GM23338 (cell line): ENCODE measurements at regions not wholly inside any gene's neighbourhood (a gene's known extent, or its start where the extent isn't known, plus 50 kb on each side); places are given as distances from the start of the nearest gene placed in this dataset.

Experiments used
- ATAC-seq: fragments of 200-7000 bp; cut with Tn5 transposase; 3 replicates; pipeline ENCODE4 v1.9.1; 2020
- DNase-seq: peaks from one replicate; pipeline ENCODE4 v3.0.0-alpha.2; 2015; ENCODE audit warnings: low spot score
- H2AFZ ChIP-seq: fragments of 200-600 bp; sonication (generic); 2 replicates; pipeline ENCODE4 v1.8.0; 2016; ENCODE audit warnings: antibody characterized with exemption, mild to moderate bottlenecking, moderate library complexity
- H3F3A ChIP-seq: fragments of 200-600 bp; sonication (generic); replicated peaks from 2 replicates; pipeline ENCODE4 v1.8.0; 2017; ENCODE audit warnings: antibody characterized with exemption, mixed run types, low read depth
- H3K27ac ChIP-seq: fragments of 200-600 bp; sonication (generic); 2 replicates; pipeline ENCODE4 v1.6.1; 2016; ENCODE audit warnings: low read depth
- H3K27me3 ChIP-seq: fragments of 200-600 bp; sonication (generic); 2 replicates; pipeline ENCODE4 v1.8.0; 2016; ENCODE audit warnings: mild to moderate bottlenecking, mixed run types, moderate library complexity; ENCODE audit not compliant: insufficient read depth
- H3K36me3 ChIP-seq: fragments of 200-600 bp; sonication (generic); 2 replicates; pipeline ENCODE4 v1.8.0; 2016; ENCODE audit warnings: mild to moderate bottlenecking; ENCODE audit not compliant: insufficient read depth
- H3K4me1 ChIP-seq: fragments of 200-600 bp; sonication (generic); 2 replicates; pipeline ENCODE4 v1.8.0; 2016; ENCODE audit warnings: mild to moderate bottlenecking, moderate library complexity; ENCODE audit not compliant: insufficient read depth
- H3K4me2 ChIP-seq: fragments of 200-600 bp; sonication (generic); 2 replicates; pipeline ENCODE4 v1.7.1; 2017; ENCODE audit warnings: mixed run types
- H3K4me3 ChIP-seq: fragments of 200-600 bp; sonication (generic); 2 replicates; pipeline ENCODE4 v1.6.1; 2016; ENCODE audit warnings: mixed run types
- H3K79me2 ChIP-seq: fragments of 200-600 bp; sonication (generic); replicated peaks from 2 replicates; pipeline ENCODE4 v1.8.0; 2017; ENCODE audit warnings: mild to moderate bottlenecking; ENCODE audit not compliant: insufficient read depth
- H3K9me2 ChIP-seq: fragments of 200-600 bp; sonication (generic); 2 replicates; pipeline ENCODE4 v1.8.0; 2017; ENCODE audit not compliant: insufficient read depth
- H4K20me1 ChIP-seq: fragments of 200-600 bp; sonication (generic); replicated peaks from 2 replicates; pipeline ENCODE4 v1.8.0; 2017; ENCODE audit warnings: mild to moderate bottlenecking; ENCODE audit not compliant: insufficient read depth
- H3K27ac Mint-ChIP-seq: 2 replicates; pipeline ENCODE4 v1.8.0; 2020; ENCODE audit warnings: inconsistent platforms, mild to moderate bottlenecking, moderate library complexity, mixed read lengths
- H3K27me3 Mint-ChIP-seq: 3 replicates; pipeline ENCODE4 v1.8.0; 2022; ENCODE audit warnings: low read depth, mild to moderate bottlenecking, moderate library complexity, mixed read lengths, inconsistent platforms; ENCODE audit not compliant: insufficient read depth, poor library complexity
- H3K36me3 Mint-ChIP-seq: 3 replicates; pipeline ENCODE4 v1.8.0; 2021; ENCODE audit warnings: low read depth, mild to moderate bottlenecking, inconsistent platforms, moderate library complexity, mixed read lengths
- H3K4me1 Mint-ChIP-seq: 3 replicates; pipeline ENCODE4 v1.8.0; 2020; ENCODE audit warnings: mild to moderate bottlenecking, inconsistent platforms, mixed read lengths
- H3K4me3 Mint-ChIP-seq: 3 replicates; pipeline ENCODE4 v1.8.0; 2021; ENCODE audit warnings: moderate library complexity, mild to moderate bottlenecking, inconsistent platforms, mixed read lengths
- H3K9me3 Mint-ChIP-seq: 3 replicates; pipeline ENCODE4 v1.8.0; 2020; ENCODE audit warnings: moderate library complexity, mild to moderate bottlenecking, inconsistent platforms, mixed read lengths
- CREB1 ChIP-seq: fragments of 250-450 bp; sonication (Bioruptor Pico); IDR thresholded peaks from 2 replicates; pipeline ENCODE4 v1.5.0; 2020; ENCODE audit warnings: low read depth, mild to moderate bottlenecking, moderate library complexity
- EZH2 ChIP-seq: fragments of 200-600 bp; sonication (generic); IDR thresholded peaks from one replicate; pipeline ENCODE4 v1.8.0; 2017; ENCODE audit warnings: antibody characterized with exemption, mild to moderate bottlenecking, low read depth; ENCODE audit not compliant: unreplicated experiment
- JUNB ChIP-seq: IDR thresholded peaks from one replicate; pipeline ENCODE4 v1.6.1; 2016; ENCODE audit warnings: antibody characterized with exemption; ENCODE audit not compliant: unreplicated experiment
- TF ChIP-seq, protein P1 (sequence below), 2 experiments: fragments of 200-600 bp in 1 of 2; sonication (generic) in 1 of 2; conservative IDR thresholded peaks; 2 replicates each; pipeline versions ENCODE4 v1.5.1 to v1.6.1; 2016 to 2017; ENCODE audit warnings: antibody characterized with exemption in 2 of 2, low read depth in 2 of 2, mild to moderate bottlenecking in 2 of 2, moderate library complexity in 1 of 2
- TF ChIP-seq, protein P2 (sequence below): fragments of 250-450 bp; sonication (Bioruptor Pico); IDR thresholded peaks from 2 replicates; pipeline ENCODE4 v1.5.0; 2020; ENCODE audit warnings: mild to moderate bottlenecking, moderate library complexity

GRCh38 chr19:30085394-30085793, 143.4 kb downstream of the URI1 start:
- no peak overlapping the region for H3K27ac ChIP-seq
- Mint-ChIP-seq H3K27me3 (peaks cover 14% of the 10 kb centered on the region), H3K36me3 (no peaks in the 10 kb centered on the region), H3K9me3 (peaks cover 9% of the 10 kb centered on the region; the same call in 2 of the 3 replicates), H3K27ac (no peak overlapping the region), H3K4me3 (no peak overlapping the region), H3K4me1 (no peaks in the 10 kb centered on the region; the same call in 2 of the 3 replicates)
- no peaks in the 10 kb centered on the region for H3K27me3 ChIP-seq
- H3F3A ChIP-seq = no peaks in the 10 kb centered on the region
- DNase-seq = peak; percentile 74
- TF ChIP-seq EZH2 = no peak
- TF ChIP-seq, protein P1, sequence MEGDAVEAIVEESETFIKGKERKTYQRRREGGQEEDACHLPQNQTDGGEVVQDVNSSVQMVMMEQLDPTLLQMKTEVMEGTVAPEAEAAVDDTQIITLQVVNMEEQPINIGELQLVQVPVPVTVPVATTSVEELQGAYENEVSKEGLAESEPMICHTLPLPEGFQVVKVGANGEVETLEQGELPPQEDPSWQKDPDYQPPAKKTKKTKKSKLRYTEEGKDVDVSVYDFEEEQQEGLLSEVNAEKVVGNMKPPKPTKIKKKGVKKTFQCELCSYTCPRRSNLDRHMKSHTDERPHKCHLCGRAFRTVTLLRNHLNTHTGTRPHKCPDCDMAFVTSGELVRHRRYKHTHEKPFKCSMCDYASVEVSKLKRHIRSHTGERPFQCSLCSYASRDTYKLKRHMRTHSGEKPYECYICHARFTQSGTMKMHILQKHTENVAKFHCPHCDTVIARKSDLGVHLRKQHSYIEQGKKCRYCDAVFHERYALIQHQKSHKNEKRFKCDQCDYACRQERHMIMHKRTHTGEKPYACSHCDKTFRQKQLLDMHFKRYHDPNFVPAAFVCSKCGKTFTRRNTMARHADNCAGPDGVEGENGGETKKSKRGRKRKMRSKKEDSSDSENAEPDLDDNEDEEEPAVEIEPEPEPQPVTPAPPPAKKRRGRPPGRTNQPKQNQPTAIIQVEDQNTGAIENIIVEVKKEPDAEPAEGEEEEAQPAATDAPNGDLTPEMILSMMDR (conservative IDR thresholded peaks at IDR 0.05; ENCODE audit: low read depth in 2 of 2) = peak; percentile 44 to 61
- ATAC-seq = peak; percentile 90
- peaks cover 5% of the 10 kb centered on the region; the same call in 1 of the 2 replicates for H3K9me2 ChIP-seq
- no peaks in the 10 kb centered on the region for H3K79me2 ChIP-seq
- no peaks in the 10 kb centered on the region for H4K20me1 ChIP-seq
- no peak overlapping the region for H3K4me2 ChIP-seq
- no peaks in the 10 kb centered on the region for H3K36me3 ChIP-seq
- 0 out of 2 replicates have a peak overlapping the region, but pooled peaks have one; percentile 6 for H2AFZ ChIP-seq
- H3K4me3 ChIP-seq = no peak overlapping the region
- no peaks in the 10 kb centered on the region for H3K4me1 ChIP-seq

DNA sequence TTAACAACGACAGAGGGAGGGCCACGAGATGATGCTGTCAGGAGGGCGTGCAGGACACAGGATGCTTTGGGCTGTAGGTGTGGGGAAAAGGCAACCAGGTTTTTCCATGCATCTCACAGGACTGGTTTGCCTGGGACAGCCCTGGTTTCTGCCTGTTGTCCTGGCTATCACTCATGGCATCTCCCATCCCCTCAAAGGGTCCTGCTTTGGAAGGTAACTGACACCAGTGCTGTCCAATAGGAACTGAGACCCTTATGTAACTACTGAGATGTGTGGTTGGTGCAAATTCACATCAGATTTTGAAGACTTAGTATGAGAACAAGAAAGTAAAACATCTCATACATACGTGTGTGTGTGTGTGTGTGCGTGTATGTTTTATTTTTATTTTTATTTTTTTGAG, 144.2 kb downstream of the URI1 start:
- TF ChIP-seq JUNB (no peak), CREB1 (CRISPR knock-in tag) (no peak)
- TF ChIP-seq, protein P2, sequence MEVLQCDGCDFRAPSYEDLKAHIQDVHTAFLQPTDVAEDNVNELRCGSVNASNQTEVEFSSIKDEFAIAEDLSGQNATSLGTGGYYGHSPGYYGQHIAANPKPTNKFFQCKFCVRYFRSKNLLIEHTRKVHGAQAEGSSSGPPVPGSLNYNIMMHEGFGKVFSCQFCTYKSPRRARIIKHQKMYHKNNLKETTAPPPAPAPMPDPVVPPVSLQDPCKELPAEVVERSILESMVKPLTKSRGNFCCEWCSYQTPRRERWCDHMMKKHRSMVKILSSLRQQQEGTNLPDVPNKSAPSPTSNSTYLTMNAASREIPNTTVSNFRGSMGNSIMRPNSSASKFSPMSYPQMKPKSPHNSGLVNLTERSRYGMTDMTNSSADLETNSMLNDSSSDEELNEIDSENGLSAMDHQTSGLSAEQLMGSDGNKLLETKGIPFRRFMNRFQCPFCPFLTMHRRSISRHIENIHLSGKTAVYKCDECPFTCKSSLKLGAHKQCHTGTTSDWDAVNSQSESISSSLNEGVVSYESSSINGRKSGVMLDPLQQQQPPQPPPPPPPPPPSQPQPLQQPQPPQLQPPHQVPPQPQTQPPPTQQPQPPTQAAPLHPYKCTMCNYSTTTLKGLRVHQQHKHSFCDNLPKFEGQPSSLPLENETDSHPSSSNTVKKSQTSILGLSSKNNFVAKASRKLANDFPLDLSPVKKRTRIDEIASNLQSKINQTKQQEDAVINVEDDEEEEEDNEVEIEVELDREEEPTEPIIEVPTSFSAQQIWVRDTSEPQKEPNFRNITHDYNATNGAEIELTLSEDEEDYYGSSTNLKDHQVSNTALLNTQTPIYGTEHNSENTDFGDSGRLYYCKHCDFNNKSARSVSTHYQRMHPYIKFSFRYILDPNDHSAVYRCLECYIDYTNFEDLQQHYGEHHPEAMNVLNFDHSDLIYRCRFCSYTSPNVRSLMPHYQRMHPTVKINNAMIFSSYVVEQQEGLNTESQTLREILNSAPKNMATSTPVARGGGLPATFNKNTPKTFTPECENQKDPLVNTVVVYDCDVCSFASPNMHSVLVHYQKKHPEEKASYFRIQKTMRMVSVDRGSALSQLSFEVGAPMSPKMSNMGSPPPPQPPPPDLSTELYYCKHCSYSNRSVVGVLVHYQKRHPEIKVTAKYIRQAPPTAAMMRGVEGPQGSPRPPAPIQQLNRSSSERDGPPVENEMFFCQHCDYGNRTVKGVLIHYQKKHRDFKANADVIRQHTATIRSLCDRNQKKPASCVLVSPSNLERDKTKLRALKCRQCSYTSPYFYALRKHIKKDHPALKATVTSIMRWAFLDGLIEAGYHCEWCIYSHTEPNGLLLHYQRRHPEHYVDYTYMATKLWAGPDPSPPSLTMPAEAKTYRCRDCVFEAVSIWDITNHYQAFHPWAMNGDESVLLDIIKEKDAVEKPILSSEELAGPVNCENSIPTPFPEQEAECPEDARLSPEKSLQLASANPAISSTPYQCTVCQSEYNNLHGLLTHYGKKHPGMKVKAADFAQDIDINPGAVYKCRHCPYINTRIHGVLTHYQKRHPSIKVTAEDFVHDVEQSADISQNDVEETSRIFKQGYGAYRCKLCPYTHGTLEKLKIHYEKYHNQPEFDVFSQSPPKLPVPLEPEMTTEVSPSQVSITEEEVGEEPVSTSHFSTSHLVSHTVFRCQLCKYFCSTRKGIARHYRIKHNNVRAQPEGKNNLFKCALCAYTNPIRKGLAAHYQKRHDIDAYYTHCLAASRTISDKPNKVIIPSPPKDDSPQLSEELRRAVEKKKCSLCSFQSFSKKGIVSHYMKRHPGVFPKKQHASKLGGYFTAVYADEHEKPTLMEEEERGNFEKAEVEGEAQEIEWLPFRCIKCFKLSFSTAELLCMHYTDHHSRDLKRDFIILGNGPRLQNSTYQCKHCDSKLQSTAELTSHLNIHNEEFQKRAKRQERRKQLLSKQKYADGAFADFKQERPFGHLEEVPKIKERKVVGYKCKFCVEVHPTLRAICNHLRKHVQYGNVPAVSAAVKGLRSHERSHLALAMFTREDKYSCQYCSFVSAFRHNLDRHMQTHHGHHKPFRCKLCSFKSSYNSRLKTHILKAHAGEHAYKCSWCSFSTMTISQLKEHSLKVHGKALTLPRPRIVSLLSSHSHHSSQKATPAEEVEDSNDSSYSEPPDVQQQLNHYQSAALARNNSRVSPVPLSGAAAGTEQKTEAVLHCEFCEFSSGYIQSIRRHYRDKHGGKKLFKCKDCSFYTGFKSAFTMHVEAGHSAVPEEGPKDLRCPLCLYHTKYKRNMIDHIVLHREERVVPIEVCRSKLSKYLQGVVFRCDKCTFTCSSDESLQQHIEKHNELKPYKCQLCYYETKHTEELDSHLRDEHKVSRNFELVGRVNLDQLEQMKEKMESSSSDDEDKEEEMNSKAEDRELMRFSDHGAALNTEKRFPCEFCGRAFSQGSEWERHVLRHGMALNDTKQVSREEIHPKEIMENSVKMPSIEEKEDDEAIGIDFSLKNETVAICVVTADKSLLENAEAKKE = no peak
- Mint-ChIP-seq H3K4me1 (no peaks in the 10 kb centered on the region; the same call in 2 of the 3 replicates), H3K9me3 (peaks cover 3% of the 10 kb centered on the region; the same call in 2 of the 3 replicates), H3K27ac (no peak overlapping the region), H3K36me3 (no peaks in the 10 kb centered on the region), H3K27me3 (peaks cover 14% of the 10 kb centered on the region), H3K4me3 (no peak overlapping the region)
- H3K4me2 ChIP-seq = no peak overlapping the region
- no peaks in the 10 kb centered on the region for H3K27me3 ChIP-seq
- peaks cover 5% of the 10 kb centered on the region; the same call in 1 of the 2 replicates for H3K9me2 ChIP-seq
- H3K4me3 ChIP-seq = no peak overlapping the region
- H3K79me2 ChIP-seq = no peaks in the 10 kb centered on the region
- H3F3A ChIP-seq = no peaks in the 10 kb centered on the region
- no peaks in the 10 kb centered on the region for H3K36me3 ChIP-seq
- no peaks in the 10 kb centered on the region for H4K20me1 ChIP-seq
- DNase-seq (no peak), ATAC-seq (no peak)
- H3K27ac ChIP-seq = no peak overlapping the region
- no peaks in the 10 kb centered on the region for H3K4me1 ChIP-seq
- no peak overlapping the region for H2AFZ ChIP-seq
